OCI-LY7 (cell line): ENCODE measurements at regions not wholly inside any gene's neighbourhood (a gene's known extent, or its start where the extent isn't known, plus 50 kb on each side); places are given as distances from the start of the nearest gene placed in this dataset.

ENCODE experiments used
- EZH2phosphoT487 ChIP-seq: fragments of 200-600 bp; sonication (generic); IDR thresholded peaks from 2 replicates; pipeline ENCODE4 v1.6.1; 2018; ENCODE audit warnings: low read depth, borderline replicate concordance, mild to moderate bottlenecking, mixed run types, antibody characterized with exemption, low read length, moderate library complexity, mixed read lengths
- TF ChIP-seq, protein P1 (sequence below): fragments of 200-600 bp; sonication (generic); conservative IDR thresholded peaks from 2 replicates; pipeline ENCODE4 v1.5.1; 2014; ENCODE audit warnings: mild to moderate bottlenecking, antibody characterized with exemption, low read length, moderate library complexity, mixed read lengths

DNA sequence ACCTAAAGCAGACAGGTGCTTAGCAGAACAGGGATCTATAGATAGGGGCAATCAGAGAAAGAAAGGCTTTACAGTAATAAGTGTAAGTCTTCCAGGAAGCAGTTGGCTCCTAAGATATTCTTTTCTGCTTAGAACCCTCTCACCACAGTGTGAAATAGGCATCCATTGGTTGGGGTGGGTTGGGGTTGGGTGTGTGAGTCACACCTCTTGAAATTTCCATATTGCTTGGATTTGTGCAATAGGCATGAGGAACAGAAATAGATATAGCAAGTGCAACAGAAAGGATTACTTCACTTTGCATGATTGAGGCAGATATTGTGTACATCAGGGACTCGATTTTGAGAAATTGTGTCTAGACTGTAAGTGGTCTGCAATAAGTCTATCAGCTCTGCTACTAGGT, 200.1 kb upstream of the GAP43 start:
- TF ChIP-seq, protein P1, sequence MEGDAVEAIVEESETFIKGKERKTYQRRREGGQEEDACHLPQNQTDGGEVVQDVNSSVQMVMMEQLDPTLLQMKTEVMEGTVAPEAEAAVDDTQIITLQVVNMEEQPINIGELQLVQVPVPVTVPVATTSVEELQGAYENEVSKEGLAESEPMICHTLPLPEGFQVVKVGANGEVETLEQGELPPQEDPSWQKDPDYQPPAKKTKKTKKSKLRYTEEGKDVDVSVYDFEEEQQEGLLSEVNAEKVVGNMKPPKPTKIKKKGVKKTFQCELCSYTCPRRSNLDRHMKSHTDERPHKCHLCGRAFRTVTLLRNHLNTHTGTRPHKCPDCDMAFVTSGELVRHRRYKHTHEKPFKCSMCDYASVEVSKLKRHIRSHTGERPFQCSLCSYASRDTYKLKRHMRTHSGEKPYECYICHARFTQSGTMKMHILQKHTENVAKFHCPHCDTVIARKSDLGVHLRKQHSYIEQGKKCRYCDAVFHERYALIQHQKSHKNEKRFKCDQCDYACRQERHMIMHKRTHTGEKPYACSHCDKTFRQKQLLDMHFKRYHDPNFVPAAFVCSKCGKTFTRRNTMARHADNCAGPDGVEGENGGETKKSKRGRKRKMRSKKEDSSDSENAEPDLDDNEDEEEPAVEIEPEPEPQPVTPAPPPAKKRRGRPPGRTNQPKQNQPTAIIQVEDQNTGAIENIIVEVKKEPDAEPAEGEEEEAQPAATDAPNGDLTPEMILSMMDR: no peak
- no peak for TF ChIP-seq EZH2phosphoT487
